ENCODE measurements at regions not wholly inside any gene's neighbourhood (a gene's known extent, or its start where the extent isn't known, plus 50 kb on each side); places are given as distances from the start of the nearest gene placed in this dataset.

DNA sequence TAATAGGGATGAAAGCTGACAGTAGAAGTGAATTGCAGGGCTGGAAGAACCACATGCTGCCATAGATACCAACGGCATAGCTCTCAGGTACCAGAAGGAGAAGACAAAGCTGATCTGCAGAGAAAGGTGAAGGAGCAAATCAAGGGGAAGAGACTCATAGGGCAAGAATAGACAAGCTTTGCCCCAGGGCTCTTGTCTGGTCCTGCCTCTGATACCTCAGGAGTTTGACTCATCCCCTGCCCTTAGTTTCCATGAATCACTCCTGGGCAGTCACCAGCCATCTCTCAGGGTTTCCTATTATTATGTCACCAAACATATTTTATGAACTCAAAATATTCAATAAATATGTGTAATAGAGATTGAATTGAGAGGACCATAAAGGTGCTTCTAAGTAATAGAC, 800.9 kb downstream of the DNAH5 start:
- H3K4me1 ChIP-seq (ENCODE audit: control insufficient read depth in 1 of 2, insufficient read depth in 2 of 2, low read length in 2 of 2), result no peaks in the 10 kb centered on the region
- intact Hi-C loops (cut with micrococcal nuclease), result no loop called here
- no peak overlapping the region for H3K9ac ChIP-seq (ENCODE audit: low read length)
- DNase-seq (ENCODE audit: low read depth, low spot score), result no peak
- H3K9me2 ChIP-seq (ENCODE audit: insufficient read depth), result no peaks in the 10 kb centered on the region
- H3K27me3 ChIP-seq (ENCODE audit: insufficient read depth, low read length), result no peaks in the 10 kb centered on the region
- no peaks in the 10 kb centered on the region for H3K79me2 ChIP-seq (ENCODE audit: insufficient read depth, low read length)
- no peak overlapping the region for H3K27ac ChIP-seq (ENCODE audit: low read depth, low read length)
- BruUV-seq (replicated peaks), result no TSS peak
- TF ChIP-seq SP1 (IDR thresholded peaks at IDR 0.05; ENCODE audit: low read depth) (no peak), POLR2AphosphoS5 (IDR thresholded peaks at IDR 0.05; ENCODE audit: low read depth, low read length) (no peak), EZH2phosphoT487 (IDR thresholded peaks at IDR 0.05; ENCODE audit: borderline replicate concordance) (no peak), REST (IDR thresholded peaks at IDR 0.05; ENCODE audit: low read depth) (no peak), EZH2 (IDR thresholded peaks at IDR 0.05) (no peak), RAD21 (IDR thresholded peaks at IDR 0.05; ENCODE audit: low read depth) (no peak), ELF1 (IDR thresholded peaks at IDR 0.05; ENCODE audit: borderline replicate concordance, low read depth) (no peak), JUND (IDR thresholded peaks at IDR 0.05) (no peak), SRF (IDR thresholded peaks at IDR 0.05; ENCODE audit: low read depth) (no peak), ZFX (IDR thresholded peaks at IDR 0.05) (no peak), FOSL1 (IDR thresholded peaks at IDR 0.05; ENCODE audit: low read depth) (no peak), MAX (IDR thresholded peaks at IDR 0.05) (no peak)
- TF ChIP-seq, protein P1, sequence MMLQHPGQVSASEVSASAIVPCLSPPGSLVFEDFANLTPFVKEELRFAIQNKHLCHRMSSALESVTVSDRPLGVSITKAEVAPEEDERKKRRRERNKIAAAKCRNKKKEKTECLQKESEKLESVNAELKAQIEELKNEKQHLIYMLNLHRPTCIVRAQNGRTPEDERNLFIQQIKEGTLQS (IDR thresholded peaks at IDR 0.05), result no peak
- TF ChIP-seq, protein P2, sequence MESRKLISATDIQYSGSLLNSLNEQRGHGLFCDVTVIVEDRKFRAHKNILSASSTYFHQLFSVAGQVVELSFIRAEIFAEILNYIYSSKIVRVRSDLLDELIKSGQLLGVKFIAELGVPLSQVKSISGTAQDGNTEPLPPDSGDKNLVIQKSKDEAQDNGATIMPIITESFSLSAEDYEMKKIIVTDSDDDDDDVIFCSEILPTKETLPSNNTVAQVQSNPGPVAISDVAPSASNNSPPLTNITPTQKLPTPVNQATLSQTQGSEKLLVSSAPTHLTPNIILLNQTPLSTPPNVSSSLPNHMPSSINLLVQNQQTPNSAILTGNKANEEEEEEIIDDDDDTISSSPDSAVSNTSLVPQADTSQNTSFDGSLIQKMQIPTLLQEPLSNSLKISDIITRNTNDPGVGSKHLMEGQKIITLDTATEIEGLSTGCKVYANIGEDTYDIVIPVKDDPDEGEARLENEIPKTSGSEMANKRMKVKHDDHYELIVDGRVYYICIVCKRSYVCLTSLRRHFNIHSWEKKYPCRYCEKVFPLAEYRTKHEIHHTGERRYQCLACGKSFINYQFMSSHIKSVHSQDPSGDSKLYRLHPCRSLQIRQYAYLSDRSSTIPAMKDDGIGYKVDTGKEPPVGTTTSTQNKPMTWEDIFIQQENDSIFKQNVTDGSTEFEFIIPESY (IDR thresholded peaks at IDR 0.05; ENCODE audit: extremely low read depth, insufficient replicate concordance, low read length), result no peak
- H3K4me3 ChIP-seq (replicated peaks in 1 of 2; ENCODE audit: low read depth in 1 of 2, low read length in 2 of 2), result no peak overlapping the region
- H3K9me3 ChIP-seq (ENCODE audit: control insufficient read depth in 1 of 2, insufficient read depth in 1 of 2, low read depth in 1 of 2, low read length in 2 of 2), result peaks cover 16 to 18% of the 10 kb centered on the region in 2 experiments; a peak in 2 of 4 replicates
- H3K4me2 ChIP-seq (ENCODE audit: low read length), result no peak overlapping the region
- no peaks in the 10 kb centered on the region for H4K20me1 ChIP-seq (ENCODE audit: insufficient read depth)
- ChIA-PET POLR2A (no interaction called here), RAD21 (ENCODE audit: low non-redundant PET in 1 of 2, low total read pairs in 2 of 2, uncharacterized antibody in 2 of 2, unreplicated experiment in 2 of 2) (no interaction called here), CTCF (no interaction called here)
- H3K36me3 ChIP-seq (ENCODE audit: control insufficient read depth in 1 of 2, insufficient read depth in 2 of 2, low read length in 2 of 2), result no peaks in the 10 kb centered on the region
- H2AFZ ChIP-seq (ENCODE audit: low read depth, low read length, poor library complexity, severe bottlenecking), result no peak overlapping the region
- ATAC-seq, result no peak

Data from HCT116 (cell line).